BE2C (cell line): ENCODE measurements at regions not wholly inside any gene's neighbourhood (a gene's known extent, or its start where the extent isn't known, plus 50 kb on each side); places are given as distances from the start of the nearest gene placed in this dataset.

Source experiments
- DNase-seq: peaks from one replicate; pipeline ENCODE4 v3.0.0-alpha.2; 2020
- H3K27me3 ChIP-seq: fragments of 250-450 bp; sonication (Bioruptor Pico); 2 replicates; pipeline ENCODE4 v1.5.1; 2020; ENCODE audit warnings: mild to moderate bottlenecking
- H3K36me3 ChIP-seq: fragments of 250-450 bp; sonication (Bioruptor Pico); 2 replicates; pipeline ENCODE4 v1.5.1; 2020; ENCODE audit warnings: mild to moderate bottlenecking
- H3K4me1 ChIP-seq: fragments of 250-450 bp; sonication (Bioruptor Pico); 2 replicates; pipeline ENCODE4 v1.5.1; 2020
- H3K4me3 ChIP-seq: 2 replicates; pipeline ENCODE4 v1.5.1; 2011; ENCODE audit warnings: low read depth, low read length
- H3K9me3 ChIP-seq: fragments of 250-450 bp; sonication (Bioruptor Pico); 2 replicates; pipeline ENCODE4 v1.5.1; 2020
- CTCF ChIP-seq: IDR thresholded peaks from 2 replicates; pipeline ENCODE4 v1.5.1; 2012; ENCODE audit warnings: mild to moderate bottlenecking, low read depth, low read length

GRCh38 chr3:107992976-107993684 is 97.7 kb downstream of the CD47 start:
- no peak overlapping the region for H3K4me3 ChIP-seq
- H3K36me3 ChIP-seq: no peaks in the 10 kb centered on the region
- H3K27me3 ChIP-seq: no peaks in the 10 kb centered on the region
- TF ChIP-seq CTCF: no peak
- H3K4me1 ChIP-seq: peaks cover 41% of the 10 kb centered on the region
- no peaks in the 10 kb centered on the region for H3K9me3 ChIP-seq
- no peak for DNase-seq

DNA sequence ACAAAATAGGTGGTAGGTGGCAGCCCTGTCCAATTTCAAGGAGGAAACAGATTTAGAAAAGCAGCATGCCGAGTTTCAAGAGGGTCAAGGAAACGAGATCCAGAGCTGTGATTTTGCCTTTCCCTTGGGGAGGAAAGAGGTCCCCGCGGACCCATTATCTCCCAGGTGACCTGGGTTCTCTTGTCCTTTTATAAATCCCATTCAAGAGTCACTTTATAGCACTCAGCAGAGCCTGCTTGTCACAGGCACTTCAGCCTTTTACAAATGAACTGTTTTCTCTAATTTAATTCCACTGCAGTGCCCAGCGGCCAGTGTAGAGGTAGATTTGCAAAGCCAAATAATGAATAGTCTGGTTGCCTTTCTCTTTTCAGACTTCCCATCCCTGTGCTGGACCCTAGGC is 99.9 kb downstream of the CD47 start:
- no peaks in the 10 kb centered on the region for H3K9me3 ChIP-seq
- H3K4me1 ChIP-seq: peaks cover 58% of the 10 kb centered on the region
- H3K27me3 ChIP-seq: no peaks in the 10 kb centered on the region
- no peak for TF ChIP-seq CTCF
- peak; percentile 54 for DNase-seq
- no peaks in the 10 kb centered on the region for H3K36me3 ChIP-seq
- H3K4me3 ChIP-seq: no peak overlapping the region

DNA sequence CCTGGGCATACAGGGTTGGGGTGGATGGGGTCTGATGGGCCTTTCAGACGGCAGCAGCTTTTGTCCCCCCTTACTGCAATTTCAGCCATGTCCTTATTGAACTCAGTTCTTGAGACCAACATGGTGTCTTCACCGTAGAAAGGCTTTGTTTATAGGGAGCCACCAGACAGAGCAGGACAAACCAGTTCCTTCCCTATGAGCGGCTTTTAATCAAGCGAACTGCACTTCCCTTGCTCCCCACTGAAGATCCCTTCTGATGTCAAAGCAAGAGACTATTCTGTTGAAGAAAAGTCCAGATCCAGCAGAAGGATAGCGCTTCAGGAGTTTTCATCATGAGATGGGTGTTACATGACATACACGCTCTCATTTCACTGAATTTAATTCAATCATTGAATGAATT is 100.4 kb downstream of the CD47 start:
- Histone ChIP-seq H3K36me3 (no peaks in the 10 kb centered on the region), H3K4me1 (peaks cover 62% of the 10 kb centered on the region), H3K4me3 (no peak overlapping the region), H3K27me3 (no peaks in the 10 kb centered on the region), H3K9me3 (no peaks in the 10 kb centered on the region)
- TF ChIP-seq CTCF: no peak
- DNase-seq: no peak

- no peaks in the 10 kb centered on the region for H3K27me3 ChIP-seq
- DNase-seq: no peak
- H3K36me3 ChIP-seq: no peaks in the 10 kb centered on the region
- no peak for TF ChIP-seq CTCF
- H3K4me1 ChIP-seq: peaks cover 62% of the 10 kb centered on the region
- no peaks in the 10 kb centered on the region for H3K9me3 ChIP-seq
- no peak overlapping the region for H3K4me3 ChIP-seq
These were observed 101.2 kb downstream of the CD47 start for GRCh38 chr3:107989661-107990060.

DNA sequence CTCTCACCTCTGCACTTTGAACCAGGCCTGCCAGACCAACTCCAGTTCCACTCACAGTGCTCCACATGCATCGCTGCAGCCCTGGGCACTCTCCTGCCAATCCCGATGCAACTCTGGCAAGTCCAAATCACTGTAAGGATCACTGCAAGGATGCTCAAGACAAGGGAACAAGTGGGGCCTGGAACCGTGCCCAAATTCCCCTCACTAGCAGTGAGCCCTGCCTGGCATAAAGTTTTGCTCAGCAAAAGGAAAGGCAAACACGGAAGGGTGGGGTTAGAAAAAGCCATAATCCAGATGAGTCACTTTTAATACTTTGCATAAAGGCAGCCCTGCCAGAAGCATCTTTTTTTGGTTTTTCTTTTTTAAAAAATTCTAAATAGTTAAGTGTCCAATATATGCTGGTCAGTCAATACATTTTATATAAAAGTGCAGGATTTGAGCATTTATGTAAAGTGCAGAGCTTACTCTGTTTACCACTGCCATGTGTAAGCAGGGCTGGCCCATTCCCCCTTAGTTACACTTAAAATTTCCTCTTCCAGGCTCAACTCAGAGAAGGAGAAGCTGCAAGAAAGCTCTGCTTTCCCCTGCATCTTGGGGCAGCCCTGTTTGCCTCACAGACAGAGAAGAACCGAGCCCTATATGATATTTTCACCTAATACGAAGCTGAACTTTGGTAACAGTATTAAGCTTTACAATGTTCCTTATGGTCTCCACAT is 102.2 kb downstream of the CD47 start:
- peaks cover 62% of the 10 kb centered on the region for H3K4me1 ChIP-seq
- no peaks in the 10 kb centered on the region for H3K36me3 ChIP-seq
- peak; percentile 38 for DNase-seq
- no peaks in the 10 kb centered on the region for H3K27me3 ChIP-seq
- no peak for TF ChIP-seq CTCF
- no peaks in the 10 kb centered on the region for H3K9me3 ChIP-seq
- no peak overlapping the region for H3K4me3 ChIP-seq
